ENCODE measurements at regions not wholly inside any gene's neighbourhood (a gene's known extent, or its start where the extent isn't known, plus 50 kb on each side); places are given as distances from the start of the nearest gene placed in this dataset.
"Not testable (repeated sequence)": the region's sequence is repeated elsewhere in the genome, so short reads cannot be mapped to it uniquely, and the experiment has no call there.

GRCh38 chr11:34819740-34820482, 96.3 kb downstream of the APIP start:
- DNase-seq (ENCODE audit: low read depth, low spot score) = no peak
- no peaks in the 10 kb centered on the region for H4K20me1 ChIP-seq (ENCODE audit: insufficient read depth)
- no peak overlapping the region for H3K27ac ChIP-seq (ENCODE audit: low read depth, low read length)
- H3K9me2 ChIP-seq (ENCODE audit: insufficient read depth) = no peaks in the 10 kb centered on the region
- H3K9ac ChIP-seq (ENCODE audit: low read length) = no peak overlapping the region
- no peak overlapping the region for H2AFZ ChIP-seq (ENCODE audit: low read depth, low read length, poor library complexity, severe bottlenecking)
- peaks cover 0 to 16% of the 10 kb centered on the region in 2 experiments; a peak in 2 of 4 replicates for H3K4me1 ChIP-seq (ENCODE audit: control insufficient read depth in 1 of 2, insufficient read depth in 2 of 2, low read length in 2 of 2)
- H3K4me3 ChIP-seq (replicated peaks in 1 of 2; ENCODE audit: low read depth in 1 of 2, low read length in 2 of 2) = no peak overlapping the region
- no peaks in the 10 kb centered on the region for H3K79me2 ChIP-seq (ENCODE audit: insufficient read depth, low read length)
- no peaks in the 10 kb centered on the region for H3K27me3 ChIP-seq (ENCODE audit: insufficient read depth, low read length)
- no peaks in the 10 kb centered on the region for H3K9me3 ChIP-seq (ENCODE audit: control insufficient read depth in 1 of 2, insufficient read depth in 1 of 2, low read depth in 1 of 2, low read length in 2 of 2)
- ChIA-PET RAD21 (ENCODE audit: low non-redundant PET in 1 of 2, low total read pairs in 2 of 2, uncharacterized antibody in 2 of 2, unreplicated experiment in 2 of 2) (no interaction called here), CTCF (no interaction called here), POLR2A (no interaction called here)
- H3K36me3 ChIP-seq (ENCODE audit: control insufficient read depth in 1 of 2, insufficient read depth in 2 of 2, low read length in 2 of 2) = no peaks in the 10 kb centered on the region
- H3K4me2 ChIP-seq (ENCODE audit: low read length) = no peak overlapping the region
- no TSS peak for BruUV-seq (replicated peaks)
- intact Hi-C loops (cut with micrococcal nuclease) = no loop called here
- TF ChIP-seq TCF7L2 (IDR thresholded peaks at IDR 0.05; ENCODE audit: borderline replicate concordance, extremely low read depth, insufficient read depth, insufficient read length) (no peak), SRF (IDR thresholded peaks at IDR 0.05; ENCODE audit: low read depth) (no peak), ELF1 (IDR thresholded peaks at IDR 0.05; ENCODE audit: borderline replicate concordance, low read depth) (no peak), ZFX (IDR thresholded peaks at IDR 0.05) (no peak), REST (IDR thresholded peaks at IDR 0.05; ENCODE audit: low read depth) (no peak), CBX3 (IDR thresholded peaks at IDR 0.05; ENCODE audit: low read depth) (no peak), ZNF274 (IDR thresholded peaks at IDR 0.05; ENCODE audit: low read depth, low read length) (no peak), YY1 (IDR thresholded peaks at IDR 0.05; ENCODE audit: extremely low read depth, insufficient replicate concordance, low read depth, low read length) (no peak), CTCF (IDR thresholded peaks at IDR 0.05 in 2 of 3, conservative IDR thresholded peaks at IDR 0.05 in 1 of 3; ENCODE audit: borderline replicate concordance in 1 of 3, insufficient read depth in 1 of 3, low read depth in 2 of 3, low read length in 2 of 3) (no peak), CEBPB (IDR thresholded peaks at IDR 0.05; ENCODE audit: low read depth) (no peak), SP1 (IDR thresholded peaks at IDR 0.05; ENCODE audit: low read depth) (no peak), MAX (IDR thresholded peaks at IDR 0.05) (no peak), ATF3 (IDR thresholded peaks at IDR 0.05) (no peak), POLR2A (IDR thresholded peaks at IDR 0.05; ENCODE audit: borderline replicate concordance, extremely low read depth, insufficient read depth, insufficient read length) (no peak), EZH2 (IDR thresholded peaks at IDR 0.05) (no peak), SIN3A (IDR thresholded peaks at IDR 0.05; ENCODE audit: low read depth) (no peak), JUND (IDR thresholded peaks at IDR 0.05) (no peak), FOSL1 (IDR thresholded peaks at IDR 0.05; ENCODE audit: low read depth) (no peak)
- no peak for ATAC-seq

- H3K9ac ChIP-seq (ENCODE audit: low read length); H3K4me2 ChIP-seq (ENCODE audit: low read length); H3K9me3 ChIP-seq (ENCODE audit: control insufficient read depth in 1 of 2, insufficient read depth in 1 of 2, low read depth in 1 of 2, low read length in 2 of 2); POLR2A ChIA-PET; H3K9me2 ChIP-seq (ENCODE audit: insufficient read depth); H3K36me3 ChIP-seq (ENCODE audit: control insufficient read depth in 1 of 2, insufficient read depth in 2 of 2, low read length in 2 of 2); ATAC-seq; CTCF ChIA-PET; H3K4me1 ChIP-seq (ENCODE audit: control insufficient read depth in 1 of 2, insufficient read depth in 2 of 2, low read length in 2 of 2); H4K20me1 ChIP-seq (ENCODE audit: insufficient read depth); H3K27me3 ChIP-seq (ENCODE audit: insufficient read depth, low read length); H3K4me3 ChIP-seq (replicated peaks in 1 of 2; ENCODE audit: low read depth in 1 of 2, low read length in 2 of 2); H3K79me2 ChIP-seq (ENCODE audit: insufficient read depth, low read length); H3K27ac ChIP-seq (ENCODE audit: low read depth, low read length); BruUV-seq (replicated peaks); RAD21 ChIA-PET (ENCODE audit: low non-redundant PET in 1 of 2, low total read pairs in 2 of 2, uncharacterized antibody in 2 of 2, unreplicated experiment in 2 of 2); intact Hi-C loops (cut with micrococcal nuclease); H2AFZ ChIP-seq (ENCODE audit: low read depth, low read length, poor library complexity, severe bottlenecking); DNase-seq (ENCODE audit: low read depth, low spot score): not testable (repeated sequence)
These were observed 98.4 kb downstream of the APIP start for GRCh38 chr11:34817812-34818211.
